ENCODE measurements at regions not wholly inside any gene's neighbourhood (a gene's known extent, or its start where the extent isn't known, plus 50 kb on each side); places are given as distances from the start of the nearest gene placed in this dataset.

DNA sequence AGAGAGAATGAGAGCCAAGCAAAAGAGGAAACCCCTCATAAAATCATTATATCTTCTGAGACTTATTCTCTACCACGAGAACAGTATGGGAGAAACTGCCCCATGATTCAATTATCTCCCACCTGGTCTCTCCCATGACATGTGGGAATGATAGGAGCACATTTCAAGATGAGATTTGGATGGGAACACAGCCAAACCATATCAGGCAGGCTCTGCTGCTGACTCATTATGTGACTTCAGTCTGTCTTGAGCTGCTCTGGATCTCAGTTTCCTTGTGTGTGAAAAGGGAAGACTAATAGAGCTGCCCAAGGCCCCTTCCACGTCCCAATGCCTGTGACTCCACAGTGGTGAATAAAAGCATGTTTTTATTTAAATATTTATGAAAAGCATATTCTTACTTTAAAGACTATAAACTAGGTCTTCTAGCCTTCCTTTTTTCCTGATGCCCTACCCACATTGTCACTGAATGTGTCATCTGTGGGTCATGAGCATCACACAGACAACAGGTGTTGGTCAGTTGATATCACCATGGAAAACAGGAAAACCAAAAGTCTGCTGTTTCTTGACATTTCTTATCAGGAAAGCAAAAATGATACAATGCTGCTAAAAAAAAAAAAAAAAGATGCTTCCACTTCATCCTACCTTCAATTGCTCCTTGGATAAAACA, 96.0 kb upstream of the PPP2R3A start:
- Mint-ChIP-seq H3K36me3 (no peaks in the 10 kb centered on the region), H3K4me3 (no peak overlapping the region), H3K9me3 (peaks cover 11 to 12% of the 10 kb centered on the region in 2 donors), H3K27me3 (no peaks in the 10 kb centered on the region), H3K27ac (no peak overlapping the region), H3K4me1 (no peaks in the 10 kb centered on the region)
- ATAC-seq (replicated peaks) = no peak
- no peak for DNase-seq

DNA sequence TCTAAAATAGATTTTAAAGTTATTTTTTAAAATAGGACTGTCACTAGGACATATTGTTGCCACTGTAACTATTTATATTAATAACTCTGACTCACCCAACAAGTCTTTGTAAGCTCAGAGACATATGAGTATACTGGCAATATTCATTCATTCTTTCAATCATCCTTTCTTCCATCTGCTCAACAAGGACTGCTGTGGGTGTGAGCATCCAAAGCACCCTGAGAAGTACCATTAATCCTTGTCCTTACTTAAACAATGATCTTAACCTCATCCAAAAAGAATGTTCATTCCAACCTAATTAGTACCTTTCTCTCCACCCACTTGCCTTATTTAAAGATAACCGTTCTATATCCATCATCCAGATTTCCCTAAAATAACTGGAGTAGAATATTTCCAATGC, 94.2 kb upstream of the PPP2R3A start:
- no peak for ATAC-seq (replicated peaks)
- no peak overlapping the region for H3K27ac Mint-ChIP-seq
- H3K4me3 Mint-ChIP-seq = no peak overlapping the region
- no peaks in the 10 kb centered on the region for H3K4me1 Mint-ChIP-seq
- H3K27me3 Mint-ChIP-seq = no peaks in the 10 kb centered on the region
- DNase-seq = no peak
- H3K9me3 Mint-ChIP-seq = peaks cover 11 to 12% of the 10 kb centered on the region in 2 donors
- H3K36me3 Mint-ChIP-seq = no peaks in the 10 kb centered on the region

DNA sequence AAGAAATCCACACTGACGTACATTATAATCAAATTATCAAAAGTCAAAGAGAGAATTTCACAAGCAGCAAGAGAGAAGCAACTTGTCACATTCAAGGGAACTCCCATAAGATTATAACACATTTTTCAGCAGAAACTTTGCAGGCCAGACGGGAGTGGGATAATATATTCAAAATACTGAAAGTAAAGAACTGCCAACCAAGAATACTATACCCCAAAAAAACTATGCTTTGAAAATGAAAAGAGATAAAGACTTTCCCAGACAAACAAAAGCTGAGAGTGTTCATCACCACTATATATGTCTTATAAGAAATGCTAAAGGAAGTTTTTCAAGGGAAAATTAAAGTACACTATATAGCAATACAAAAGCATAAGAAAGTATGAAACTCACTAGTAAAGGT, 91.5 kb upstream of the PPP2R3A start:
- H3K4me1 Mint-ChIP-seq = no peaks in the 10 kb centered on the region
- no peak overlapping the region for H3K27ac Mint-ChIP-seq
- no peak overlapping the region for H3K4me3 Mint-ChIP-seq
- H3K27me3 Mint-ChIP-seq = no peaks in the 10 kb centered on the region
- DNase-seq (no peak), ATAC-seq (replicated peaks) (no peak)
- peaks cover 7 to 11% of the 10 kb centered on the region in 2 donors for H3K9me3 Mint-ChIP-seq
- H3K36me3 Mint-ChIP-seq = no peaks in the 10 kb centered on the region

DNA sequence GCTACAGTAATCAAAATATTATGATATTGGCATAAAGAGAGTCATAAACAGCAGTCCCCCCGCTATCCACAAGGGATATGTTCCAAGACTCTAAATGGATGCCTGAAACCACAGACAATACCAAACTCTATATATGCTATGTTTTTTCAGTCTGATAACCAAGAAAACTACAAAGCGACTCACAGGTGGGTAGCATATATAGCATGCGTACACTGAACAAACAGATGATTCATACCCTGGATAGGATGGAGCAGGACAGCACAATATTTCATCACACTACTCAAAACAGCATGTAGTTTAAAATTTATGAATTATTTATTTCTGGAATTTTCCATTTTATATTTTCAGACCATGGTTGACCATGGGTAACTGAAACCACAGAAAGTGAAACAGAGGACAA, 87.0 kb upstream of the PPP2R3A start:
- H3K9me3 Mint-ChIP-seq = peaks cover 5 to 6% of the 10 kb centered on the region in 2 donors
- no peak for DNase-seq
- H3K4me1 Mint-ChIP-seq = no peaks in the 10 kb centered on the region
- H3K27me3 Mint-ChIP-seq = no peaks in the 10 kb centered on the region
- no peaks in the 10 kb centered on the region for H3K36me3 Mint-ChIP-seq
- H3K27ac Mint-ChIP-seq = no peak overlapping the region
- no peak for ATAC-seq (replicated peaks)
- no peak overlapping the region for H3K4me3 Mint-ChIP-seq

DNA sequence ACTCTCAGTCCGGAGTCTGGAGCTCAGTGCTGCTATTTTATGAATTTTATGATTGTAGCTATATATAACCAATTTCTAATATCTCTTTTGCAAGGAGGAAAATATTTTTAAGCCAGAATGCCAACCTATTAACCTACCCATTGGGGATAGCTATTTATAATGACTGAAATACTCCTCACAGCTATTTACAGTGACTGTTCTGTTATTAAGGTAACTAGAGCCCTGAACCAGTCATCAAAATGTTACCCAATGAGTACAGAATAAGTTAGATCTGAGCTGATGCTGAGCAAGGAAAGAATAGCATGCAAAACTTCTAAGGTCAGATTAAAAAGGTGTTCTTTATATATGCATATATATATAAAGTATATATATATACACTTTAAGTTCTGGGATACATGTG, 79.6 kb upstream of the PPP2R3A start:
- Mint-ChIP-seq H3K27ac (no peak overlapping the region), H3K36me3 (no peaks in the 10 kb centered on the region), H3K4me3 (no peak overlapping the region), H3K27me3 (no peaks in the 10 kb centered on the region), H3K4me1 (no peaks in the 10 kb centered on the region), H3K9me3 (no peaks in the 10 kb centered on the region)
- DNase-seq (no peak), ATAC-seq (replicated peaks) (no peak)

DNA sequence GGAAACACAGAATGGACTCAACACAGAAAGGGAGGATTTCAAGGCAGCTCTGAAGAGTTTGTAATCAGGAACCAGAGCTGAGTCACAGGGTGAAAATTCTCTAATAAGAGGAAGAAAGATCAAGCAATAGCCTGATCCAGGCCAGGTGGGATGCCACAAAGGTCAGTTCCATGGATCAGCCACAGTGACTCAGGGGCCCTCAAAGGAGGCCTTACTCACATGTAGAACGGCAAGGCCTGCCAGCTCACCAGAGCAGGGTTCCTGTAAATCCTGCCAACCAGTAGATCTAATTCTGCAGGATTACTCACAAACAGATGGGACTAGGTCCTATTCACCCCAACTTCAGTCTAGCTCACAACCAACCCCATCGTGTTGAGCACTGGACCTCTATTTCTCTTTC, 78.3 kb upstream of the PPP2R3A start:
- Mint-ChIP-seq H3K4me3 (no peak overlapping the region), H3K9me3 (no peaks in the 10 kb centered on the region), H3K36me3 (no peaks in the 10 kb centered on the region), H3K27ac (no peak overlapping the region), H3K4me1 (no peaks in the 10 kb centered on the region), H3K27me3 (no peaks in the 10 kb centered on the region)
- ATAC-seq (replicated peaks) (no peak), DNase-seq (no peak)

DNA sequence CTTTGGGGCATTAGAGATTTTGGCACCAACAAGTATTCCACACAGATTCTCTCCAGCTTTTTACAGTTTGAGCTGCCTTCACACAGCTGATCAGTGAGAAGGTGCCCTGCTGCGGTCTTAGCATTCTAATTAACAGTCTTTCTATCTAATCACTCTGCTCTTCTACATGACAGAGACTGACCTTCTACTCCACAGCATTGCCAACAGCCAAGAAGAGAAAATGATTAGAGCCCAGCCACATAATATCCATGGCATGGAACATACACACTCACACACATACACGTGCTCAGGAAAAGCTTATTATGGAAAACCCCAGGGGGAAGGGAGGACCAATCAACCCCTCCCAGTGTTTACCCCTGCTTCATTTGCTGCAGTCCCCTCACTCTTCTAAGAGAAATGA, 76.1 kb upstream of the PPP2R3A start:
- ATAC-seq (replicated peaks) = no peak
- no peak overlapping the region for H3K4me3 Mint-ChIP-seq
- DNase-seq = no peak
- no peaks in the 10 kb centered on the region for H3K9me3 Mint-ChIP-seq
- no peaks in the 10 kb centered on the region for H3K36me3 Mint-ChIP-seq
- no peaks in the 10 kb centered on the region for H3K4me1 Mint-ChIP-seq
- H3K27ac Mint-ChIP-seq = no peak overlapping the region
- peaks cover 5 to 7% of the 10 kb centered on the region in 2 donors for H3K27me3 Mint-ChIP-seq

DNA sequence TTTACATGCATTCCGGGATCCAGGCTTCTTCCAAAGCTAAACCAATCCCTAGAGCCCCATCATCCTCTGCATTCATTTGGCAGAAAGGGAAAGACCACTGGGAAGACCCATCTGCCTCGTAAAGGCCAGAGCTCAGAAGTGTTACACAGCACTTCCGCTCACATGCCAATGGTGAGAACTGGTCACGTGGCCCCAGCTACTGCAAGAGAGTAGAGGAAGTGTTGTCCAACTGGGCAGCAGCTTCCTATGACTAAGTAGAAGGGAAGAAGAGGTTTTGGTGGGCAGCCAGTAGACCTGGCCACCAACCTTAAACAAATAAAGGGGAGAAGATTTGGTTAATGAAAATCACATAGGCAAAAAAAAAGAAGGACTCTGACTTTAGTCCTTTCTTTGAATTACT, 74.4 kb upstream of the PPP2R3A start:
- peaks cover 5 to 7% of the 10 kb centered on the region in 2 donors for H3K27me3 Mint-ChIP-seq
- H3K4me1 Mint-ChIP-seq = no peaks in the 10 kb centered on the region
- ATAC-seq (replicated peaks) = no peak
- H3K36me3 Mint-ChIP-seq = no peaks in the 10 kb centered on the region
- DNase-seq = no peak
- no peaks in the 10 kb centered on the region for H3K9me3 Mint-ChIP-seq
- no peak overlapping the region for H3K4me3 Mint-ChIP-seq
- H3K27ac Mint-ChIP-seq = no peak overlapping the region

DNA sequence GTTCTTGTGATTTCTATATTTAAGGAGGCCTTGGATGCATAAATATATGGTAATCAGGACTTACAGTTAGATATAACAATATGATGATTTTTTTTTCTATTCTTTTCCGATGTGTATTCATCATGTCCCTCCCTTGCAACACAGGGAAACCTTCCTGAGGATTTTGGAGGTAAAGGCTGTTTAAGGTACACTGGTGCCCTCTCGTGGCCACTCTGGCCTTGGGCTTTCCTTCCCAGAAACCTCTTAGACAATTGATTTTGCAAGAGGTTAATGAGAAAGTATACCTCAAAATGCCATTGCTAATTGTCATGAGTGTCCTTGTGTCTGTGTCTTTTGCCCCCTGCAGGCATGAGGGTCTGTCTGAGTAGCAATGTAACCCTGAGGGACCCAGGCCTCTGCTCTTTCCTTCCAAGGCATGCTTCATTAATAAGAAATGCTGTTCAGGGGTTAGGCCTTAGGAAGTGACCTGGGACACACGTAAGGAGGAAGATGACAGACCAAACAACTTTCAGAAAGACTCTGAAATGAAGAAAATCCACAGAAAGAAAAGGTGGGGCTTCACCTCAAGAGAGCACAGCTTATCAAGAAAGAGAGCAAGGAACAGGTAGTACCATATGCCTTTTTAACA, 70.3 kb upstream of the PPP2R3A start:
- Mint-ChIP-seq H3K27me3 (peaks cover 5 to 7% of the 10 kb centered on the region in 2 donors), H3K36me3 (no peaks in the 10 kb centered on the region), H3K27ac (no peak overlapping the region), H3K9me3 (no peaks in the 10 kb centered on the region), H3K4me1 (no peaks in the 10 kb centered on the region), H3K4me3 (no peak overlapping the region)
- DNase-seq = peak; percentile 9
- peak; percentile 25 to 29 for ATAC-seq (replicated peaks)

DNA sequence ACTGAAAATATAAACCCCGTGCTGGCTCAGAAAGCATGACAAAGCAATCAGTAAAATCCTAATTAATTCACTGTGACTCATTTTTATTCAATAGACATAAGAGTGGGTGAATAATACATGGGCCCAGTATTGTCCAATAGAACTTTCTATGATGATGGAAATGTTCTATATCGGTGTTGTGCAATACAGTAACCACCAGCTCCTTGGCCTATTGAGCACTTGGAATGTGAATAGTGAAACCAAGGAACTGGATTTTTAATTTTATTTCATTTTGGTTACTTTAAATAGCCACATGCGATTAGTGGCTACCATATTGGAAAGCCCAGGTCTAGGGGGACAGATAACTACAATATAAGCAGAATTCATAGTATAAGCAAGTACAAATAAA, 69.8 kb upstream of the PPP2R3A start:
- no peak for DNase-seq
- no peak overlapping the region for H3K4me3 Mint-ChIP-seq
- H3K36me3 Mint-ChIP-seq = no peaks in the 10 kb centered on the region
- no peak for ATAC-seq (replicated peaks)
- no peaks in the 10 kb centered on the region for H3K9me3 Mint-ChIP-seq
- peaks cover 6 to 7% of the 10 kb centered on the region in 2 donors for H3K27me3 Mint-ChIP-seq
- no peak overlapping the region for H3K27ac Mint-ChIP-seq
- H3K4me1 Mint-ChIP-seq = no peaks in the 10 kb centered on the region

DNA sequence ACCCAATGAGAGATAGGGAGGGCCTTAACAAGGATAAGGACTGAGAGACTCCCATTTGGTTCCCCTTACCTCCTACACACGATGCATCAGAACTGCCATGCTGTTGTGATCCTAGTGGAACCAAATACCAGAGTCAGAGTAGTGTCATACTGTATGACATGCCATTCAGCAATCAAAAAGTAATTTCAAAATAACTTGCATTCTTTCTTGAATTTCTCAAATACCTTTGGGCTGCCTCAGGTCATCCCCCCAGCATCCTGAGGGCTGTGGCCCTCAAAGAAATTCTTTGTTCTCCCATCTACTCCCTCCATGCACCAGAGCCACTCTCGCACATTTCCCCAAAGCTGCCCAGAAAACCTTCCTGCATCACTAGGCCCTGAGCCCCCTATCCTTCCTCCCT, 68.9 kb upstream of the PPP2R3A start:
- H3K9me3 Mint-ChIP-seq = no peaks in the 10 kb centered on the region
- H3K27me3 Mint-ChIP-seq = peaks cover 7 to 15% of the 10 kb centered on the region in 2 donors
- no peaks in the 10 kb centered on the region for H3K4me1 Mint-ChIP-seq
- no peak overlapping the region for H3K4me3 Mint-ChIP-seq
- DNase-seq (no peak), ATAC-seq (replicated peaks) (no peak)
- H3K27ac Mint-ChIP-seq = no peak overlapping the region
- no peaks in the 10 kb centered on the region for H3K36me3 Mint-ChIP-seq

DNA sequence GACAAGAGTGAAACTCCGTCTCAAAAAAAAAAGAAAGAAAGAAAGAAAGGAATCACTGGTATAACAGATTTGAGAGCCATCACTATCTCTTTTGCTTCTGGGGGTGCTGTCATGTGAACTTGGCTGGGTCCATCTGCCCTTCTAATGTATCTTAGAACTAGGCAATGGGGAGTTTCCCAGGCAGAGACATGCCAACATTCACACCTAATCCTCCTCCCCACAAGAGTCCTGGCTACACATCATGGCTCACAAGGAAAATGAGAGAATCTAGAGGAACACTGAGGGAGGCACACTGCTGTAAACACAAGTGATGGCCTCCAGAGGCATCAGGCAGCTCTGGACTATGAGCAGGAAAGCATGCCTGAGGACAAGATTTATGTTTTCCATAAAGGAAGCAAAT, 67.8 kb upstream of the PPP2R3A start:
- H3K4me1 Mint-ChIP-seq = no peaks in the 10 kb centered on the region

DNA sequence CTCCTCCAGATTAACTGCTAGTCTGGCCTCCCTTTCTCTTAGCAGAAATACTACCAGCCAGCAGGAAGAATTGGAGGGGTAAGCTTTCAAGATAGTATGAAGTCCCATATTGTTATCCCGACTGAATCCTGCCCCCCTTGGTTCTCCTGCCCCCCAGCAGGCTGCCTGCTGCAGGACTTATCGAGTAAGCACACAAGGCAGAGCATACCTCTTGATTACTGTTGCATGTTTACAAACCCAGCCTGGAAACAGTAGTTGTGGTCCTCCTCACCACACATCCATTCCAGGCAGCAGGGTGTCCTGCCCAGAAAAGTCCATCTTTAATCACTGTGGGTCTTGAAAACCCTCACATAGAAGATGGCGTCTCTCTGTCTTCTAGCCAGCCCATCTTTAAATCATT, 66.8 kb upstream of the PPP2R3A start:
- H3K27me3 Mint-ChIP-seq = peaks cover 6 to 17% of the 10 kb centered on the region in 2 donors
- no peaks in the 10 kb centered on the region for H3K9me3 Mint-ChIP-seq
- no peak overlapping the region for H3K4me3 Mint-ChIP-seq
- no peak overlapping the region for H3K27ac Mint-ChIP-seq
- ATAC-seq (replicated peaks) (no peak), DNase-seq (no peak)
- no peaks in the 10 kb centered on the region for H3K4me1 Mint-ChIP-seq
- H3K36me3 Mint-ChIP-seq = no peaks in the 10 kb centered on the region

More for the DNA sequence above, 67.8 kb upstream of the PPP2R3A start:
- DNase-seq (no peak), ATAC-seq (replicated peaks) (no peak)
- H3K4me3 Mint-ChIP-seq = no peak overlapping the region
- peaks cover 7 to 18% of the 10 kb centered on the region in 2 donors for H3K27me3 Mint-ChIP-seq
- no peaks in the 10 kb centered on the region for H3K36me3 Mint-ChIP-seq
- no peak overlapping the region for H3K27ac Mint-ChIP-seq
- H3K9me3 Mint-ChIP-seq = no peaks in the 10 kb centered on the region

DNA sequence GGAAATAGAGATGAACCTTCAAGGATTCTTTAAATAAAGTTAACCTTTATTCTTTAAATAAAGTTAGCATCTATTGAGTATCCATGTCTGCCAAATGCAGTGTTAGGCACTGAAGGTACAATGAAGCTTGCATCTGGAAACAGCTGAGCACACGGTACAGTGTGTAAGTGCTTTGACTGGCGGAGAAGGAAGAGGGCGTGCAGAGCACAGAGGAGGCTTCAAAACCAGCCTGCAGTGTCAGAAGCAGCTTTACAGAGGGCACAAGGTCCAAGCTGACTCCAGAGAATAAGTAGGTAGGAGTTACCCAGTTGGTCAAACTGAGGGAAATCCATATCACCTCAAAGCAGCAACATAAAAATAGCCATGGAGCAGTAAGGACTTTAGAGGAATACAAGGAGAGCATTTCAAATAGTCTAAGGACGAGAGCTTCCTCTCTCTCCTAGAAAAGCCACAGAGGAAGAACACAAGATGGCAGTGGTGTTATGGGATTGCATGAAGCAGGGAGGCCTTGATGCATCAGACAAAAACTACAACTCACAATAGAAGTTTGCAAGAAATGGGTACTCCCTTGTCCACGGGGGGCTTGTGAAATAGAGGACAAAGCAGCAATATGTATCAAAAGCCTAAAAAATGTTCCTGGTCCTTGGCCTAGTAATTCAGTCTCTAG, 60.3 kb upstream of the PPP2R3A start:
- Mint-ChIP-seq H3K4me3 (no peak overlapping the region), H3K4me1 (no peaks in the 10 kb centered on the region), H3K27ac (no peak overlapping the region), H3K36me3 (no peaks in the 10 kb centered on the region), H3K27me3 (peaks cover 0 to 17% of the 10 kb centered on the region in 2 donors), H3K9me3 (no peaks in the 10 kb centered on the region)
- DNase-seq = no peak
- ATAC-seq (replicated peaks) = no peak
